Stomach smooth muscle (tissue), 2 donors: ENCODE measurements at regions not wholly inside any gene's neighbourhood (a gene's known extent, or its start where the extent isn't known, plus 50 kb on each side); places are given as distances from the start of the nearest gene placed in this dataset.

Source experiments
- H3K27ac ChIP-seq: one replicate; pipeline ENCODE4 v1.7.0; 2013; ENCODE audit warnings: mild to moderate bottlenecking, low read length, inconsistent platforms
- H3K27me3 ChIP-seq, 2 donors: one replicate each; pipeline ENCODE4 v1.7.0; 2013; ENCODE audit warnings: low read length in 2 of 2; ENCODE audit not compliant: insufficient read depth in 2 of 2, control insufficient read depth in 1 of 2
- H3K36me3 ChIP-seq, 2 donors: one replicate each; pipeline ENCODE4 v1.7.0; 2013; ENCODE audit warnings: low read length in 2 of 2; ENCODE audit not compliant: control insufficient read depth in 2 of 2, insufficient read depth in 2 of 2
- H3K4me1 ChIP-seq: one replicate; pipeline ENCODE4 v1.7.0; 2013; ENCODE audit warnings: low read length; ENCODE audit not compliant: control insufficient read depth, insufficient read depth
- H3K4me3 ChIP-seq, 2 donors: one replicate each; pipeline ENCODE4 v1.7.0; 2013; ENCODE audit warnings: low read length in 2 of 2
- H3K9ac ChIP-seq, 2 donors: one replicate each; pipeline ENCODE4 v1.7.0; 2013; ENCODE audit warnings: low read length in 2 of 2, mild to moderate bottlenecking in 1 of 2
- H3K9me3 ChIP-seq, 2 donors: one replicate each; pipeline ENCODE4 v1.7.0; 2013; ENCODE audit warnings: low read length in 2 of 2; ENCODE audit not compliant: control insufficient read depth in 2 of 2
- donor health status: healthy.
- donor health status: Pancreatic carcinoma.

GRCh38 chr18:46344416-46345180, 240.4 kb downstream of the HAUS1 start:
- H3K9ac ChIP-seq = no peak overlapping the region
- no peak overlapping the region for H3K27ac ChIP-seq
- no peaks in the 10 kb centered on the region for H3K27me3 ChIP-seq
- peaks cover 4% of the 10 kb centered on the region for H3K4me1 ChIP-seq
- no peaks in the 10 kb centered on the region for H3K36me3 ChIP-seq
- H3K4me3 ChIP-seq = no peak overlapping the region
- no peaks in the 10 kb centered on the region for H3K9me3 ChIP-seq

GRCh38 chr18:46345181-46345465, 240.9 kb downstream of the HAUS1 start:
- peaks cover 4% of the 10 kb centered on the region for H3K4me1 ChIP-seq
- no peaks in the 10 kb centered on the region for H3K9me3 ChIP-seq
- H3K9ac ChIP-seq = no peak overlapping the region
- H3K27ac ChIP-seq = no peak overlapping the region
- no peaks in the 10 kb centered on the region for H3K36me3 ChIP-seq
- H3K4me3 ChIP-seq = no peak overlapping the region
- no peaks in the 10 kb centered on the region for H3K27me3 ChIP-seq

GRCh38 chr18:46346213-46346612, 242.0 kb downstream of the HAUS1 start:
- no peaks in the 10 kb centered on the region for H3K9me3 ChIP-seq
- H3K4me1 ChIP-seq = peaks cover 4% of the 10 kb centered on the region
- no peak overlapping the region for H3K27ac ChIP-seq
- no peak overlapping the region for H3K9ac ChIP-seq
- no peaks in the 10 kb centered on the region for H3K27me3 ChIP-seq
- no peaks in the 10 kb centered on the region for H3K36me3 ChIP-seq
- no peak overlapping the region for H3K4me3 ChIP-seq

- H3K27ac ChIP-seq = no peak overlapping the region
- H3K36me3 ChIP-seq = no peaks in the 10 kb centered on the region
- H3K4me1 ChIP-seq = peaks cover 4% of the 10 kb centered on the region
- H3K9ac ChIP-seq = no peak overlapping the region
- no peaks in the 10 kb centered on the region for H3K27me3 ChIP-seq
- no peaks in the 10 kb centered on the region for H3K9me3 ChIP-seq
- H3K4me3 ChIP-seq = no peak overlapping the region
These were observed 242.9 kb downstream of the HAUS1 start for GRCh38 chr18:46346896-46347630.

- H3K27me3 ChIP-seq = no peaks in the 10 kb centered on the region
- no peaks in the 10 kb centered on the region for H3K36me3 ChIP-seq
- H3K27ac ChIP-seq = no peak overlapping the region
- no peak overlapping the region for H3K4me3 ChIP-seq
- H3K9ac ChIP-seq = no peak overlapping the region
- H3K9me3 ChIP-seq = no peaks in the 10 kb centered on the region
- H3K4me1 ChIP-seq = peaks cover 2% of the 10 kb centered on the region
These were observed 246.5 kb downstream of the HAUS1 start for GRCh38 chr18:46350598-46351159.

- Histone ChIP-seq H3K4me3 (no peak overlapping the region), H3K4me1 (peaks cover 14% of the 10 kb centered on the region), H3K9me3 (no peaks in the 10 kb centered on the region), H3K27ac (no peak overlapping the region), H3K27me3 (no peaks in the 10 kb centered on the region), H3K9ac (no peak overlapping the region), H3K36me3 (no peaks in the 10 kb centered on the region)
These were observed 248.5 kb downstream of the HAUS1 start for GRCh38 chr18:46352520-46353250.

- Histone ChIP-seq H3K9me3 (no peaks in the 10 kb centered on the region), H3K9ac (no peak overlapping the region), H3K4me3 (no peak overlapping the region), H3K36me3 (no peaks in the 10 kb centered on the region), H3K27ac (no peak overlapping the region), H3K27me3 (no peaks in the 10 kb centered on the region), H3K4me1 (peaks cover 14% of the 10 kb centered on the region)
These were observed 249.3 kb downstream of the HAUS1 start for GRCh38 chr18:46353460-46353859.

GRCh38 chr18:46356278-46357033, 252.3 kb downstream of the HAUS1 start:
- H3K9me3 ChIP-seq = peaks cover 0 to 6% of the 10 kb centered on the region in 2 donors
- peak overlapping the region; percentile 6 for H3K27ac ChIP-seq
- peak overlapping the region; percentile 0 to 15 for H3K4me3 ChIP-seq
- H3K4me1 ChIP-seq = peaks cover 16% of the 10 kb centered on the region
- H3K27me3 ChIP-seq = no peaks in the 10 kb centered on the region
- no peaks in the 10 kb centered on the region for H3K36me3 ChIP-seq
- H3K9ac ChIP-seq = peak overlapping the region in 1 of 2 donors; percentile 29

- Histone ChIP-seq H3K9me3 (peaks cover 0 to 6% of the 10 kb centered on the region in 2 donors), H3K27ac (no peak overlapping the region), H3K4me1 (peaks cover 16% of the 10 kb centered on the region), H3K9ac (no peak overlapping the region), H3K27me3 (no peaks in the 10 kb centered on the region), H3K36me3 (no peaks in the 10 kb centered on the region), H3K4me3 (no peak overlapping the region)
These were observed 256.0 kb downstream of the HAUS1 start for GRCh38 chr18:46360102-46360699.

GRCh38 chr18:46360866-46361265, 256.7 kb downstream of the HAUS1 start:
- H3K27me3 ChIP-seq = no peaks in the 10 kb centered on the region
- peaks cover 0 to 6% of the 10 kb centered on the region in 2 donors for H3K9me3 ChIP-seq
- peaks cover 12% of the 10 kb centered on the region for H3K4me1 ChIP-seq
- H3K9ac ChIP-seq = no peak overlapping the region
- no peaks in the 10 kb centered on the region for H3K36me3 ChIP-seq
- H3K27ac ChIP-seq = no peak overlapping the region
- no peak overlapping the region for H3K4me3 ChIP-seq
